ENCODE measurements at regions not wholly inside any gene's neighbourhood (a gene's known extent, or its start where the extent isn't known, plus 50 kb on each side); places are given as distances from the start of the nearest gene placed in this dataset.

GRCh38 chr9:87146933-87147332, 199.6 kb upstream of the GAS1 start:
- no peak for TF ChIP-seq CTCF (IDR thresholded peaks at IDR 0.05; ENCODE audit: extremely low read depth, low read depth, low read length)
- no peak for DNase-seq (ENCODE audit: insufficient read length, low spot score, missing footprints)
- Histone ChIP-seq H4K20me1 (ENCODE audit: insufficient read depth, low read length) (no peaks in the 10 kb centered on the region), H3K27me3 (ENCODE audit: insufficient read depth, low read length) (no peaks in the 10 kb centered on the region), H3K79me2 (ENCODE audit: insufficient read depth, low read length) (no peaks in the 10 kb centered on the region), H3K36me3 (ENCODE audit: insufficient read depth, low read length) (no peaks in the 10 kb centered on the region), H3K4me3 (ENCODE audit: insufficient read depth, low read length) (no peak overlapping the region), H3K4me1 (ENCODE audit: insufficient read depth, low read length) (peaks cover 6% of the 10 kb centered on the region), H2AFZ (ENCODE audit: low read length) (no peak overlapping the region), H3K4me2 (ENCODE audit: insufficient read depth, low read length) (no peak overlapping the region), H3K9me3 (ENCODE audit: low read depth, low read length) (peaks cover 2% of the 10 kb centered on the region), H3K27ac (ENCODE audit: low read depth, low read length) (no peak overlapping the region)

- Histone ChIP-seq H4K20me1 (ENCODE audit: insufficient read depth, low read length) (no peaks in the 10 kb centered on the region), H3K27ac (ENCODE audit: low read depth, low read length) (peak overlapping the region; percentile 81), H3K9me3 (ENCODE audit: low read depth, low read length) (peaks cover 2% of the 10 kb centered on the region), H3K4me3 (ENCODE audit: insufficient read depth, low read length) (peak overlapping the region; percentile 62), H3K4me2 (ENCODE audit: insufficient read depth, low read length) (peak overlapping the region; percentile 74), H3K4me1 (ENCODE audit: insufficient read depth, low read length) (peaks cover 6% of the 10 kb centered on the region), H3K79me2 (ENCODE audit: insufficient read depth, low read length) (no peaks in the 10 kb centered on the region), H2AFZ (ENCODE audit: low read length) (peak overlapping the region; percentile 96), H3K27me3 (ENCODE audit: insufficient read depth, low read length) (no peaks in the 10 kb centered on the region), H3K36me3 (ENCODE audit: insufficient read depth, low read length) (no peaks in the 10 kb centered on the region)
- no peak for TF ChIP-seq CTCF (IDR thresholded peaks at IDR 0.05; ENCODE audit: extremely low read depth, low read depth, low read length)
- DNase-seq (ENCODE audit: insufficient read length, low spot score, missing footprints) = no peak
Measured at GRCh38 chr9:87147839-87148238, 200.5 kb upstream of the GAS1 start.

- peak; percentile 93 for DNase-seq (ENCODE audit: insufficient read length, low spot score, missing footprints)
- no peaks in the 10 kb centered on the region for H3K27me3 ChIP-seq (ENCODE audit: insufficient read depth, low read length)
- H3K27ac ChIP-seq (ENCODE audit: low read depth, low read length) = peak overlapping the region; percentile 81
- peak overlapping the region; percentile 74 for H3K4me2 ChIP-seq (ENCODE audit: insufficient read depth, low read length)
- no peaks in the 10 kb centered on the region for H3K36me3 ChIP-seq (ENCODE audit: insufficient read depth, low read length)
- no peaks in the 10 kb centered on the region for H3K79me2 ChIP-seq (ENCODE audit: insufficient read depth, low read length)
- peaks cover 6% of the 10 kb centered on the region for H3K4me1 ChIP-seq (ENCODE audit: insufficient read depth, low read length)
- H3K4me3 ChIP-seq (ENCODE audit: insufficient read depth, low read length) = peak overlapping the region; percentile 62
- no peaks in the 10 kb centered on the region for H4K20me1 ChIP-seq (ENCODE audit: insufficient read depth, low read length)
- peaks cover 2% of the 10 kb centered on the region for H3K9me3 ChIP-seq (ENCODE audit: low read depth, low read length)
- TF ChIP-seq CTCF (IDR thresholded peaks at IDR 0.05; ENCODE audit: extremely low read depth, low read depth, low read length) = no peak
- peak overlapping the region; percentile 96 for H2AFZ ChIP-seq (ENCODE audit: low read length)
Measured at GRCh38 chr9:87148331-87149104, 201.2 kb upstream of the GAS1 start.

GRCh38 chr9:87149799-87150198, 202.5 kb upstream of the GAS1 start:
- Histone ChIP-seq H3K27ac (ENCODE audit: low read depth, low read length) (no peak overlapping the region), H3K27me3 (ENCODE audit: insufficient read depth, low read length) (no peaks in the 10 kb centered on the region), H2AFZ (ENCODE audit: low read length) (no peak overlapping the region), H3K4me2 (ENCODE audit: insufficient read depth, low read length) (no peak overlapping the region), H3K9me3 (ENCODE audit: low read depth, low read length) (peaks cover 2% of the 10 kb centered on the region), H4K20me1 (ENCODE audit: insufficient read depth, low read length) (no peaks in the 10 kb centered on the region), H3K4me1 (ENCODE audit: insufficient read depth, low read length) (peaks cover 6% of the 10 kb centered on the region), H3K4me3 (ENCODE audit: insufficient read depth, low read length) (no peak overlapping the region), H3K79me2 (ENCODE audit: insufficient read depth, low read length) (no peaks in the 10 kb centered on the region), H3K36me3 (ENCODE audit: insufficient read depth, low read length) (no peaks in the 10 kb centered on the region)
- TF ChIP-seq CTCF (IDR thresholded peaks at IDR 0.05; ENCODE audit: extremely low read depth, low read depth, low read length) = no peak
- no peak for DNase-seq (ENCODE audit: insufficient read length, low spot score, missing footprints)

All from osteoblast (primary cell).